ENCODE measurements at regions not wholly inside any gene's neighbourhood (a gene's known extent, or its start where the extent isn't known, plus 50 kb on each side); places are given as distances from the start of the nearest gene placed in this dataset.
"Not testable (repeated sequence)": the region's sequence is repeated elsewhere in the genome, so short reads cannot be mapped to it uniquely, and the experiment has no call there.

GRCh38 chr17:33837281-33837680 is 417.8 kb upstream of the CCL2 start:
- no peak for DNase-seq (ENCODE audit: low read depth)

- no peak for DNase-seq (ENCODE audit: low read depth)
These were observed 416.8 kb upstream of the CCL2 start for GRCh38 chr17:33838281-33838680.

- no peak for DNase-seq (ENCODE audit: low read depth)
These were observed 407.2 kb upstream of the CCL2 start for GRCh38 chr17:33847900-33848299.

- no peak for DNase-seq (ENCODE audit: low read depth)
These were observed 406.7 kb upstream of the CCL2 start for GRCh38 chr17:33848433-33848832.

- DNase-seq (ENCODE audit: low read depth) = peak; percentile 46
These were observed 400.5 kb upstream of the CCL2 start for GRCh38 chr17:33854596-33854995.

GRCh38 chr17:33858121-33858520 is 397.0 kb upstream of the CCL2 start:
- DNase-seq (ENCODE audit: low read depth) = no peak

- no peak for DNase-seq (ENCODE audit: low read depth)
These were observed 396.4 kb upstream of the CCL2 start for GRCh38 chr17:33858682-33859081.

- no peak for DNase-seq (ENCODE audit: low read depth)
These were observed 392.1 kb upstream of the CCL2 start for GRCh38 chr17:33862772-33863602.

GRCh38 chr17:33864758-33865229 is 390.3 kb upstream of the CCL2 start:
- DNase-seq (ENCODE audit: low read depth) = no peak

GRCh38 chr17:33868899-33869298 is 386.2 kb upstream of the CCL2 start:
- DNase-seq (ENCODE audit: low read depth) = no peak

- DNase-seq (ENCODE audit: low read depth) = no peak
These were observed 384.1 kb upstream of the CCL2 start for GRCh38 chr17:33870936-33871335.

- DNase-seq (ENCODE audit: low read depth) = peak; percentile 84
These were observed 383.2 kb upstream of the CCL2 start for GRCh38 chr17:33871720-33872540.

GRCh38 chr17:33873201-33873617 is 381.9 kb upstream of the CCL2 start:
- peak; percentile 41 for DNase-seq (ENCODE audit: low read depth)

GRCh38 chr17:33874617-33875060 is 380.4 kb upstream of the CCL2 start:
- no peak for DNase-seq (ENCODE audit: low read depth)

- DNase-seq (ENCODE audit: low read depth) = no peak
These were observed 379.1 kb upstream of the CCL2 start for GRCh38 chr17:33875973-33876372.

- DNase-seq (ENCODE audit: low read depth) = not testable (repeated sequence)
These were observed 372.8 kb upstream of the CCL2 start for GRCh38 chr17:33882273-33882672.

GRCh38 chr17:33882677-33883076 is 372.4 kb upstream of the CCL2 start:
- not testable (repeated sequence) for DNase-seq (ENCODE audit: low read depth)

- DNase-seq (ENCODE audit: low read depth) = peak; percentile 44
These were observed 366.6 kb upstream of the CCL2 start for GRCh38 chr17:33888455-33888854.

- no peak for DNase-seq (ENCODE audit: low read depth)
These were observed 366.0 kb upstream of the CCL2 start for GRCh38 chr17:33889040-33889439.

- DNase-seq (ENCODE audit: low read depth) = no peak
These were observed 365.3 kb upstream of the CCL2 start for GRCh38 chr17:33889766-33890165.

- no peak for DNase-seq (ENCODE audit: low read depth)
These were observed 362.1 kb upstream of the CCL2 start for GRCh38 chr17:33892717-33893591.

- no peak for DNase-seq (ENCODE audit: low read depth)
These were observed 359.6 kb upstream of the CCL2 start for GRCh38 chr17:33895491-33895890.

Data from M059J (cell line).